Glutamatergic neuron (in vitro differentiated cells): ENCODE measurements at regions not wholly inside any gene's neighbourhood (a gene's known extent, or its start where the extent isn't known, plus 50 kb on each side); places are given as distances from the start of the nearest gene placed in this dataset.
"Not testable (repeated sequence)": the region's sequence is repeated elsewhere in the genome, so short reads cannot be mapped to it uniquely, and the experiment has no call there.

Source experiments
- DNase-seq: peaks from one replicate; pipeline ENCODE4 v3.0.0; 2022
- H3K27ac Mint-ChIP-seq: one replicate; pipeline ENCODE4 v1.8.0; 2020; ENCODE audit warnings: mild to moderate bottlenecking, mixed read lengths, inconsistent platforms; ENCODE audit not compliant: unreplicated experiment
- H3K27me3 Mint-ChIP-seq: one replicate; pipeline ENCODE4 v1.8.0; 2020; ENCODE audit warnings: mild to moderate bottlenecking, moderate library complexity, mixed read lengths, inconsistent platforms; ENCODE audit not compliant: unreplicated experiment
- H3K36me3 Mint-ChIP-seq: one replicate; pipeline ENCODE4 v1.8.0; 2020; ENCODE audit warnings: mild to moderate bottlenecking, mixed read lengths, inconsistent platforms; ENCODE audit not compliant: unreplicated experiment
- H3K4me1 Mint-ChIP-seq: one replicate; pipeline ENCODE4 v1.8.0; 2020; ENCODE audit warnings: mild to moderate bottlenecking, low read depth, mixed read lengths, inconsistent platforms; ENCODE audit not compliant: unreplicated experiment
- H3K4me3 Mint-ChIP-seq: one replicate; pipeline ENCODE4 v1.8.0; 2020; ENCODE audit warnings: mild to moderate bottlenecking, mixed read lengths, inconsistent platforms; ENCODE audit not compliant: unreplicated experiment
- H3K9me3 Mint-ChIP-seq: one replicate; pipeline ENCODE4 v1.8.0; 2020; ENCODE audit warnings: mild to moderate bottlenecking, moderate library complexity, mixed read lengths, inconsistent platforms; ENCODE audit not compliant: unreplicated experiment
- CTCF ChIP-seq: fragments of 200-600 bp; sonication (generic); IDR thresholded peaks from one replicate; pipeline ENCODE4 v1.5.0; 2021; ENCODE audit not compliant: partially characterized antibody, unreplicated experiment

- no peaks in the 10 kb centered on the region for H3K36me3 Mint-ChIP-seq
- H3K27me3 Mint-ChIP-seq, result no peaks in the 10 kb centered on the region
- peaks cover 5% of the 10 kb centered on the region for H3K4me1 Mint-ChIP-seq
- no peak for TF ChIP-seq CTCF
- no peak overlapping the region for H3K27ac Mint-ChIP-seq
- no peaks in the 10 kb centered on the region for H3K9me3 Mint-ChIP-seq
- no peak overlapping the region for H3K4me3 Mint-ChIP-seq
- DNase-seq, result no peak
These were observed 776.1 kb downstream of the BRINP3 start for GRCh38 chr1:189701606-189702005.

DNA sequence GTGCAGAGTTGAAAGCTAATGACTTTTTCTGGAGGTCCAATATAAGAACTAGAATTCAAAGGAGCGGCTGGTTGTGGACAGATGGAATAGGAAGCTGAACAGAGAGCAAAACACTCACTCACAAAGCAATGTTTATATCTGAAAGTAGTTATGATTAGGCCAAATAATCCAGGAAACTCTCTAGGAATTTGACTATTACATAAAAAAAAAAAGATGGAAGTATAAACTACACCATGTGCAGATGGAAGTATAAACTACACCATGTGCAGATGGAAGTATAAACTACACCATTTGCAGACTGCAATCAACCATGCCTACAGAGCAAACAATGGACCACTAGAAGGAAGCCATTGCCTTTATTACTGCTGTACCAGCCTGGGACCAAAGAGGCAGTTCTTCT lies 771.1 kb downstream of the BRINP3 start:
- peaks cover 8% of the 10 kb centered on the region for H3K4me1 Mint-ChIP-seq
- peak overlapping the region; percentile 73 for H3K27ac Mint-ChIP-seq
- no peaks in the 10 kb centered on the region for H3K27me3 Mint-ChIP-seq
- H3K36me3 Mint-ChIP-seq, result no peaks in the 10 kb centered on the region
- no peaks in the 10 kb centered on the region for H3K9me3 Mint-ChIP-seq
- TF ChIP-seq CTCF, result no peak
- DNase-seq, result no peak
- H3K4me3 Mint-ChIP-seq, result no peak overlapping the region

DNA sequence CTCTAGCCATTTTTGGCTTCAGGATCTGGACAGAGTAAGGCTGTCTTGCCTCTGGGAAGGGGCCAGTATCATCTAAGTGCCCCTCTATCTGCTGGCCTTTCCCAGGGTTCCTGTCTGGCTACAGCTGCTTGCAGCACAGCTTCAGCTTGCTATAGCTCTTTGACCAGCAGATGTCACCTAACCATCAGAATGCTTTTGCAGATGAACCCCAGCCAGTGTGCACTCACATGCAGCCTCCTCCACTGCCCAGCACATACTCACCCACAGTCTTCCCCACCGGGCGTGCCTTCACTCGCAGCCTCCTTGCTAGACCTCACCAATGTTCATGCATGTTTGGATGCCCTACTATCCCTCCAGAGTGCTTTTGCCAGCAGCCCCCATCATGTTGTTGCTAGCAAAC lies 769.0 kb downstream of the BRINP3 start:
- Mint-ChIP-seq H3K36me3 (no peaks in the 10 kb centered on the region), H3K4me3 (no peak overlapping the region), H3K9me3 (peaks cover 2% of the 10 kb centered on the region), H3K27ac (no peak overlapping the region), H3K4me1 (peaks cover 8% of the 10 kb centered on the region), H3K27me3 (no peaks in the 10 kb centered on the region)
- no peak for DNase-seq
- no peak for TF ChIP-seq CTCF

- not testable (repeated sequence) for DNase-seq, H3K27ac Mint-ChIP-seq, H3K36me3 Mint-ChIP-seq, H3K4me1 Mint-ChIP-seq, H3K27me3 Mint-ChIP-seq, H3K9me3 Mint-ChIP-seq, H3K4me3 Mint-ChIP-seq
These were observed 759.4 kb downstream of the BRINP3 start for GRCh38 chr1:189718147-189718795.

DNA sequence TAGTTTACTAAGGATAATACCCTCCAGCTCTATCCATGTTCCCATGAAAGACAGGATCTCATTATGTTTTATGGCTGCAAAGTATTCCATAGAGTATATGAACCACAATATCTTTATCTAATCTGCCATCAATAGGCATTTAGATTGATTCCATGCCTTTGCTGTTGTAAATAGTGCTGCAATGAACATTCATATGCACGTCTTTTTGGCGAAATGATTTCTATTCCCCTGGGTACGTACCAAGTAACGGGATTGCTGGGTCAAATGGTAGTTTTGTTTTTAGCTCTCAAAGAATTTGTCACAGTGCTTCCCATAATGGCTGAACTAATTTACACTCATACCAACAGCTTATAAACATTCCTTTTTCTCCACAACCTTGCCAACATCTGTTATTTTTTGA lies 750.9 kb downstream of the BRINP3 start:
- Mint-ChIP-seq H3K4me3 (no peak overlapping the region), H3K4me1 (no peaks in the 10 kb centered on the region), H3K9me3 (no peaks in the 10 kb centered on the region), H3K36me3 (no peaks in the 10 kb centered on the region), H3K27me3 (no peaks in the 10 kb centered on the region), H3K27ac (no peak overlapping the region)
- DNase-seq, result no peak
- no peak for TF ChIP-seq CTCF
